HEK293 (cell line): ENCODE measurements at regions not wholly inside any gene's neighbourhood (a gene's known extent, or its start where the extent isn't known, plus 50 kb on each side); places are given as distances from the start of the nearest gene placed in this dataset.

Source experiments
- CTCF ChIA-PET: fragments of 350-600 bp; formaldehyde crosslinking; extraction: SDS; loops from one replicate; lab custom pipeline; 2021; ENCODE audit warnings: antibody characterized with exemption; lab: Yijun Ruan, JAX
- POLR2A ChIA-PET: fragments of 300-600 bp; formaldehyde crosslinking; extraction: SDS; loops from one replicate; lab custom pipeline; 2020; ENCODE audit warnings: antibody characterized with exemption, inconsistent platforms; lab: Yijun Ruan, JAX
- H3K27ac ChIP-seq: fragments of 200-500 bp; sonication (Bioruptor generic); 2 replicates; pipeline ENCODE4 v1.5.1; 2014; ENCODE audit warnings: low read depth, low read length, control low read depth, inconsistent platforms; ENCODE audit errors: extremely low read depth
- H3K36me3 ChIP-seq, 2 experiments: fragments of 200-500 bp in 1 of 2; sonication (Bioruptor generic) in 1 of 2; 1 replicate in 1 of 2; 2 replicates in 1 of 2; pipeline ENCODE4 v1.5.1; 2014 to 2017; ENCODE audit warnings: inconsistent platforms in 2 of 2, low read length in 2 of 2; ENCODE audit not compliant: control insufficient read depth in 2 of 2, insufficient read depth in 1 of 2
- H3K4me1 ChIP-seq: fragments of 200-500 bp; sonication (Bioruptor generic); 2 replicates; pipeline ENCODE4 v1.5.1; 2014; ENCODE audit warnings: mild to moderate bottlenecking, low read length, inconsistent platforms; ENCODE audit not compliant: control insufficient read depth, insufficient read depth
- H3K4me3 ChIP-seq: 2 replicates; pipeline ENCODE4 v1.5.1; 2011; ENCODE audit warnings: low read depth, mild to moderate bottlenecking, control low read depth, low read length, moderate library complexity
- H3K9me3 ChIP-seq: fragments of 200-500 bp; sonication (Bioruptor generic); 2 replicates; pipeline ENCODE4 v1.5.1; 2014; ENCODE audit warnings: low read depth, low read length, inconsistent platforms; ENCODE audit not compliant: control insufficient read depth, insufficient read depth
- BCL11B ChIP-seq: fragments of 450-650 bp; formaldehyde crosslinking; IDR thresholded peaks from 2 replicates; pipeline ENCODE4 v1.5.1; 2016; ENCODE audit warnings: low read depth, missing biosample characterization, missing genetic modification characterization
- GLI2 ChIP-seq: fragments of 450-650 bp; formaldehyde crosslinking; IDR thresholded peaks from 2 replicates; pipeline ENCODE4; 2017; ENCODE audit warnings: missing biosample characterization, missing genetic modification characterization, low read depth, borderline replicate concordance
- KLF7 ChIP-seq: fragments of 450-650 bp; formaldehyde crosslinking; IDR thresholded peaks from 2 replicates; pipeline ENCODE4 v1.5.1; 2016; ENCODE audit warnings: missing biosample characterization, missing genetic modification characterization, borderline replicate concordance
- KLF9 ChIP-seq: fragments of 450-650 bp; formaldehyde crosslinking; IDR thresholded peaks from 2 replicates; pipeline ENCODE4 v1.5.1; 2016; ENCODE audit warnings: missing biosample characterization, missing genetic modification characterization, low read depth
- PRDM10 ChIP-seq: fragments of 450-650 bp; formaldehyde crosslinking; IDR thresholded peaks from 2 replicates; pipeline ENCODE4 v1.5.1; 2016; ENCODE audit warnings: missing biosample characterization, missing genetic modification characterization
- SP2 ChIP-seq: fragments of 450-650 bp; formaldehyde crosslinking; IDR thresholded peaks from 2 replicates; pipeline ENCODE4 v1.5.1; 2016; ENCODE audit warnings: missing biosample characterization, missing genetic modification characterization
- ZBTB48 ChIP-seq: fragments of 450-650 bp; formaldehyde crosslinking; IDR thresholded peaks from 2 replicates; pipeline ENCODE4 v1.5.1; 2016; ENCODE audit warnings: missing biosample characterization, missing genetic modification characterization
- ZFP37 ChIP-seq: fragments of 450-650 bp; formaldehyde crosslinking; IDR thresholded peaks from 2 replicates; pipeline ENCODE4 v1.5.1; 2016; ENCODE audit warnings: missing biosample characterization, missing genetic modification characterization
- ZNF146 ChIP-seq: fragments of 450-650 bp; formaldehyde crosslinking; IDR thresholded peaks from 2 replicates; pipeline ENCODE4 v1.5.1; 2016; ENCODE audit warnings: missing biosample characterization, missing genetic modification characterization
- ZNF2 ChIP-seq: fragments of 450-650 bp; formaldehyde crosslinking; IDR thresholded peaks from 2 replicates; pipeline ENCODE4 v1.5.1; 2016; ENCODE audit warnings: missing biosample characterization, missing genetic modification characterization
- ZNF214 ChIP-seq: fragments of 450-650 bp; formaldehyde crosslinking; IDR thresholded peaks from 2 replicates; pipeline ENCODE4 v1.5.1; 2017; ENCODE audit warnings: missing biosample characterization, mild to moderate bottlenecking, missing genetic modification characterization, borderline replicate concordance
- ZNF23 ChIP-seq: fragments of 450-650 bp; formaldehyde crosslinking; IDR thresholded peaks from 2 replicates; pipeline ENCODE4 v1.5.1; 2016; ENCODE audit warnings: missing biosample characterization, missing genetic modification characterization, borderline replicate concordance
- ZNF366 ChIP-seq: fragments of 450-650 bp; formaldehyde crosslinking; conservative IDR thresholded peaks from 2 replicates; pipeline ENCODE4 v1.5.1; 2016; ENCODE audit warnings: missing biosample characterization, missing genetic modification characterization
- ZNF549 ChIP-seq: fragments of 450-650 bp; IDR thresholded peaks from 2 replicates; pipeline ENCODE4 v1.5.1; 2018; ENCODE audit warnings: missing biosample characterization, missing genetic modification characterization, mild to moderate bottlenecking, inconsistent platforms, moderate library complexity
- ZNF561 ChIP-seq: fragments of 450-650 bp; IDR thresholded peaks from 2 replicates; pipeline ENCODE4 v1.5.1; 2018; ENCODE audit warnings: missing biosample characterization, missing genetic modification characterization, borderline replicate concordance
- ZNF610 ChIP-seq: fragments of 450-650 bp; formaldehyde crosslinking; IDR thresholded peaks from 2 replicates; pipeline ENCODE4 v1.5.1; 2016; ENCODE audit warnings: missing biosample characterization, missing genetic modification characterization, borderline replicate concordance
- ZNF621 ChIP-seq: fragments of 450-650 bp; formaldehyde crosslinking; IDR thresholded peaks from 2 replicates; pipeline ENCODE4 v1.5.1; 2017; ENCODE audit warnings: missing biosample characterization, missing genetic modification characterization
- ZNF654 ChIP-seq: fragments of 450-650 bp; formaldehyde crosslinking; IDR thresholded peaks from 2 replicates; pipeline ENCODE4 v1.5.1; 2016; ENCODE audit warnings: low read depth, missing biosample characterization, missing genetic modification characterization
- ZNF660 ChIP-seq: fragments of 450-650 bp; IDR thresholded peaks from 2 replicates; pipeline ENCODE4 v1.5.1; 2018; ENCODE audit warnings: missing biosample characterization, mild to moderate bottlenecking, missing genetic modification characterization
- ZNF670 ChIP-seq: fragments of 450-650 bp; formaldehyde crosslinking; IDR thresholded peaks from 2 replicates; pipeline ENCODE4 v1.5.1; 2016; ENCODE audit warnings: missing biosample characterization, missing genetic modification characterization, low read depth
- ZNF76 ChIP-seq: fragments of 450-650 bp; formaldehyde crosslinking; IDR thresholded peaks from 2 replicates; pipeline ENCODE4; 2016; ENCODE audit warnings: low read depth, missing biosample characterization, missing genetic modification characterization, borderline replicate concordance
- ZNF792 ChIP-seq: fragments of 450-650 bp; formaldehyde crosslinking; IDR thresholded peaks from 2 replicates; pipeline ENCODE4 v1.5.1; 2016; ENCODE audit warnings: missing biosample characterization, missing genetic modification characterization
- ZNF837 ChIP-seq: fragments of 450-650 bp; formaldehyde crosslinking; IDR thresholded peaks from 2 replicates; pipeline ENCODE4 v1.5.1; 2016; ENCODE audit warnings: missing biosample characterization, missing genetic modification characterization
- ZNF843 ChIP-seq: fragments of 450-650 bp; formaldehyde crosslinking; IDR thresholded peaks from 2 replicates; pipeline ENCODE4 v1.5.1; 2016; ENCODE audit warnings: missing biosample characterization, missing genetic modification characterization
- ZSCAN30 ChIP-seq: fragments of 450-650 bp; IDR thresholded peaks from 2 replicates; pipeline ENCODE4 v1.5.1; 2018; ENCODE audit warnings: missing biosample characterization, mild to moderate bottlenecking, missing genetic modification characterization, moderate library complexity
- ZXDB ChIP-seq: fragments of 450-650 bp; formaldehyde crosslinking; IDR thresholded peaks from 2 replicates; pipeline ENCODE4 v1.5.1; 2016; ENCODE audit warnings: missing biosample characterization, missing genetic modification characterization
- TF ChIP-seq, protein P1 (sequence below): fragments of 450-650 bp; formaldehyde crosslinking; IDR thresholded peaks from 2 replicates; pipeline ENCODE4 v1.5.1; 2016; ENCODE audit warnings: missing biosample characterization, missing genetic modification characterization
- TF ChIP-seq, protein P2 (sequence below): fragments of 450-650 bp; formaldehyde crosslinking; IDR thresholded peaks from 2 replicates; pipeline ENCODE4 v1.5.1; 2016; ENCODE audit warnings: missing biosample characterization, missing genetic modification characterization
- TF ChIP-seq, protein P3 (sequence below): fragments of 450-650 bp; formaldehyde crosslinking; IDR thresholded peaks from 2 replicates; pipeline ENCODE4 v1.5.1; 2016; ENCODE audit warnings: missing biosample characterization, missing genetic modification characterization

DNA sequence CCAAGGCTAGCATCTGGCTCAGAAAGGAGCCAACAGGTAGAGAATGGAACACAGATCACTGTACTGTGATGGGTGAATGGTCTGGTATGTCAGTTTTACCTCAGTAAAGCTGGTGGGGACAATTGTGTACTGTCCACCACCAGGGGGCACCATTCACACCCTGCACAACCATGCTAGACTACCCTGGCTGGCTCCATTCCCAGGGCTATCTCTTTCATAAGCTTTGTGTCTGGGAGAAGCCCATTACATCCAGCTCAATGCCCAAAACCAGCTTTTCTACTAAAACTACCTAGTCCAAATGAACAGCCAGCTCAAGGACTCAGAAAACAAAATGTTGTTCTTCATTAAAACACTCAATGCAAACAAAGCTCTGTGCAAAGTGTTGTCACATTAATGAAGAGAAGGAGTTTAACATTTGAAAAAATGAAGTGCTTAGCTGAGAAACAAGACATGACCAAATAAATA lies 62.0 kb upstream of the RASAL2 start (continued):
- TF ChIP-seq ZNF214 (tag by site-specific recombination), result no peak
- peak; percentile 82 for TF ChIP-seq ZSCAN30 (tag by site-specific recombination)
- peak; percentile 77 for TF ChIP-seq ZNF654 (tag by site-specific recombination)
- peak; percentile 65; the same call in 1 of the 2 replicates for TF ChIP-seq ZNF2 (tag by site-specific recombination)
- TF ChIP-seq ZNF549 (tag by site-specific recombination), result no peak
- TF ChIP-seq, protein P1, sequence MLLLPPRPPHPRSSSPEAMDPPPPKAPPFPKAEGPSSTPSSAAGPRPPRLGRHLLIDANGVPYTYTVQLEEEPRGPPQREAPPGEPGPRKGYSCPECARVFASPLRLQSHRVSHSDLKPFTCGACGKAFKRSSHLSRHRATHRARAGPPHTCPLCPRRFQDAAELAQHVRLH (tag by site-specific recombination), result peak; percentile 95
- no peak for TF ChIP-seq ZNF146
- TF ChIP-seq ZNF837 (tag by site-specific recombination), result no peak
- TF ChIP-seq ZNF670 (tag by site-specific recombination), result no peak
- TF ChIP-seq SP2, result no peak
- peak; percentile 65; the same call in 1 of the 2 replicates for TF ChIP-seq ZNF561 (tag by site-specific recombination)
- TF ChIP-seq ZNF23 (tag by site-specific recombination), result no peak
- peak; percentile 66; the same call in 1 of the 2 replicates for TF ChIP-seq ZFP37 (tag by site-specific recombination)
- no peak for TF ChIP-seq KLF7
- TF ChIP-seq ZNF660 (tag by site-specific recombination), result peak; percentile 86
- 0 out of 2 replicates have a peak, but pooled peaks have one; percentile 22 for TF ChIP-seq ZBTB48 (tag by site-specific recombination)
- no peak for TF ChIP-seq ZNF792
- TF ChIP-seq PRDM10 (tag by site-specific recombination), result no peak
- TF ChIP-seq GLI2, result no peak

GRCh38 chr1:178033019-178033418 lies 60.9 kb upstream of the RASAL2 start:
- ChIA-PET POLR2A (no interaction called here), CTCF (interaction anchor here (0.7 to 5.8 kb wide), 5 partner anchors 14 to 267 kb away, joined by 3 to 69 read pairs (median 20); no protein-coding TSS in a partner anchor)
- TF ChIP-seq ZNF837 (tag by site-specific recombination), result no peak
- no peak for TF ChIP-seq ZNF366 (tag by site-specific recombination)
- no peak overlapping the region for H3K4me3 ChIP-seq
- no peaks in the 10 kb centered on the region for H3K9me3 ChIP-seq
- no peak overlapping the region for H3K27ac ChIP-seq
- H3K4me1 ChIP-seq, result no peaks in the 10 kb centered on the region
- no peaks in the 10 kb centered on the region for H3K36me3 ChIP-seq

GRCh38 chr1:178034676-178035075 lies 59.2 kb upstream of the RASAL2 start:
- POLR2A ChIA-PET, result no interaction called here
- Histone ChIP-seq H3K9me3 (no peaks in the 10 kb centered on the region), H3K4me1 (no peaks in the 10 kb centered on the region), H3K36me3 (no peaks in the 10 kb centered on the region), H3K27ac (no peak overlapping the region), H3K4me3 (no peak overlapping the region)
- CTCF ChIA-PET, result interaction anchor here (0.6 kb wide), 1 partner anchor 604 kb away, joined by 3 read pairs; no protein-coding TSS in a partner anchor
- TF ChIP-seq ZXDB (tag by site-specific recombination) (no peak), ZNF76 (no peak), KLF9 (tag by site-specific recombination) (no peak), ZNF610 (tag by site-specific recombination) (no peak), ZNF621 (tag by site-specific recombination) (no peak), ZNF843 (no peak), BCL11B (tag by site-specific recombination) (no peak)
- TF ChIP-seq, protein P2, sequence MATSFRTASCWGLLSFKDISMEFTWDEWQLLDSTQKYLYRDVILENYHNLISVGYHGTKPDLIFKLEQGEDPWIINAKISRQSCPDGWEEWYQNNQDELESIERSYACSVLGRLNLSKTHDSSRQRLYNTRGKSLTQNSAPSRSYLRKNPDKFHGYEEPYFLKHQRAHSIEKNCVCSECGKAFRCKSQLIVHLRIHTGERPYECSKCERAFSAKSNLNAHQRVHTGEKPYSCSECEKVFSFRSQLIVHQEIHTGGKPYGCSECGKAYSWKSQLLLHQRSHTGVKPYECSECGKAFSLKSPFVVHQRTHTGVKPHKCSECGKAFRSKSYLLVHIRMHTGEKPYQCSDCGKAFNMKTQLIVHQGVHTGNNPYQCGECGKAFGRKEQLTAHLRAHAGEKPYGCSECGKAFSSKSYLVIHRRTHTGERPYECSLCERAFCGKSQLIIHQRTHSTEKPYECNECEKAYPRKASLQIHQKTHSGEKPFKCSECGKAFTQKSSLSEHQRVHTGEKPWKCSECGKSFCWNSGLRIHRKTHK (tag by site-specific recombination), result no peak
- TF ChIP-seq, protein P3, sequence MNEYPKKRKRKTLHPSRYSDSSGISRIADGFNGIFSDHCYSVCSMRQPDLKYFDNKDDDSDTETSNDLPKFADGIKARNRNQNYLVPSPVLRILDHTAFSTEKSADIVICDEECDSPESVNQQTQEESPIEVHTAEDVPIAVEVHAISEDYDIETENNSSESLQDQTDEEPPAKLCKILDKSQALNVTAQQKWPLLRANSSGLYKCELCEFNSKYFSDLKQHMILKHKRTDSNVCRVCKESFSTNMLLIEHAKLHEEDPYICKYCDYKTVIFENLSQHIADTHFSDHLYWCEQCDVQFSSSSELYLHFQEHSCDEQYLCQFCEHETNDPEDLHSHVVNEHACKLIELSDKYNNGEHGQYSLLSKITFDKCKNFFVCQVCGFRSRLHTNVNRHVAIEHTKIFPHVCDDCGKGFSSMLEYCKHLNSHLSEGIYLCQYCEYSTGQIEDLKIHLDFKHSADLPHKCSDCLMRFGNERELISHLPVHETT (tag by site-specific recombination), result no peak
